CD14-positive monocyte (primary cell): ENCODE measurements at regions not wholly inside any gene's neighbourhood (a gene's known extent, or its start where the extent isn't known, plus 50 kb on each side); places are given as distances from the start of the nearest gene placed in this dataset.

Experiments used
- DNase-seq, 3 donors: peaks; one replicate each; pipeline ENCODE4 v3.0.0-alpha.2; 2011 to 2022
- H2AFZ ChIP-seq: 2 replicates; pipeline ENCODE4 v1.6.0; 2012; ENCODE audit warnings: mild to moderate bottlenecking, low read depth, low read length, inconsistent platforms; ENCODE audit not compliant: insufficient read depth, poor library complexity, severe bottlenecking
- H3K27ac ChIP-seq, 2 donors: 1 replicate in 1 of 2; 2 replicates in 1 of 2; pipeline ENCODE4 v1.5.1; 2012 to 2013; ENCODE audit warnings: low read length in 2 of 2, control low read depth in 1 of 2, inconsistent platforms in 1 of 2, low read depth in 1 of 2, mild to moderate bottlenecking in 1 of 2
- H3K27me3 ChIP-seq, 2 donors: one replicate each; pipeline versions ENCODE4 v1.6.0 to v1.6.1; 2011 to 2013; ENCODE audit warnings: low read length in 2 of 2; ENCODE audit not compliant: control insufficient read depth in 2 of 2, insufficient read depth in 2 of 2
- H3K36me3 ChIP-seq, 2 donors: replicated peaks in 1 of 2; 1 replicate in 1 of 2; 2 replicates in 1 of 2; pipeline versions ENCODE4 v1.5.1 to v1.6.1; 2012 to 2013; ENCODE audit warnings: low read length in 2 of 2, control low read depth in 1 of 2, inconsistent platforms in 1 of 2, mild to moderate bottlenecking in 1 of 2; ENCODE audit not compliant: insufficient read depth in 2 of 2, control insufficient read depth in 1 of 2
- H3K4me1 ChIP-seq, 2 donors: 1 replicate in 1 of 2; 2 replicates in 1 of 2; pipeline versions ENCODE4 v1.5.1 to v1.6.1; 2012 to 2013; ENCODE audit warnings: low read length in 2 of 2, control low read depth in 1 of 2, inconsistent platforms in 1 of 2, mild to moderate bottlenecking in 1 of 2, moderate library complexity in 1 of 2; ENCODE audit not compliant: insufficient read depth in 2 of 2, control insufficient read depth in 1 of 2
- H3K4me2 ChIP-seq: replicated peaks from 2 replicates; pipeline ENCODE3; 2012; ENCODE audit warnings: low read length, moderate library complexity, mild to moderate bottlenecking; ENCODE audit not compliant: poor library complexity, severe bottlenecking; ENCODE audit errors: extremely low read depth
- H3K4me3 ChIP-seq, 3 experiments: fragments of 200-600 bp in 1 of 3; sonication (generic) in 1 of 3; replicated peaks in 1 of 3; 1 replicate in 2 of 3; 2 replicates in 1 of 3; pipeline ENCODE4 v1.5.1; 2011 to 2013; ENCODE audit warnings: low read length in 3 of 3, mild to moderate bottlenecking in 3 of 3, control low read depth in 2 of 3, low read depth in 2 of 3, inconsistent platforms in 1 of 3, moderate library complexity in 1 of 3
- H3K79me2 ChIP-seq: 2 replicates; pipeline ENCODE4 v1.6.0; 2012; ENCODE audit warnings: mild to moderate bottlenecking, control low read depth, inconsistent platforms, low read length, moderate library complexity; ENCODE audit not compliant: insufficient read depth
- H3K9ac ChIP-seq: 2 replicates; pipeline ENCODE4 v1.6.0; 2017; ENCODE audit warnings: low read length, mild to moderate bottlenecking; ENCODE audit not compliant: insufficient read depth, poor library complexity, severe bottlenecking
- H3K9me3 ChIP-seq, 2 donors: replicated peaks in 1 of 2; 1 replicate in 1 of 2; 2 replicates in 1 of 2; pipeline versions ENCODE4 v1.5.1 to v1.6.1; 2012 to 2013; ENCODE audit warnings: low read length in 2 of 2, control low read depth in 1 of 2; ENCODE audit not compliant: control insufficient read depth in 1 of 2, insufficient read depth in 1 of 2
- H4K20me1 ChIP-seq: 2 replicates; pipeline ENCODE4 v1.6.0; 2012; ENCODE audit warnings: mild to moderate bottlenecking, low read length, control low read depth, moderate library complexity; ENCODE audit not compliant: insufficient read depth
- H3K27ac Mint-ChIP-seq, 7 donors: one replicate each; pipeline ENCODE4 v1.8.0; 2020; ENCODE audit warnings: mild to moderate bottlenecking in 7 of 7, mixed read lengths in 7 of 7, moderate library complexity in 6 of 7, inconsistent platforms in 2 of 7
- H3K27me3 Mint-ChIP-seq, 3 donors: one replicate each; pipeline ENCODE4 v1.8.0; 2021 to 2022; ENCODE audit warnings: low read depth in 3 of 3, mild to moderate bottlenecking in 3 of 3, mixed read lengths in 3 of 3, moderate library complexity in 3 of 3, inconsistent platforms in 1 of 3
- H3K36me3 Mint-ChIP-seq, 2 donors: one replicate each; pipeline ENCODE4 v1.8.0; 2020; ENCODE audit warnings: mixed read lengths in 2 of 2, inconsistent platforms in 1 of 2, mild to moderate bottlenecking in 1 of 2
- H3K4me1 Mint-ChIP-seq: one replicate; pipeline ENCODE4 v1.8.0; 2020; ENCODE audit warnings: mild to moderate bottlenecking, mixed read lengths
- H3K4me3 Mint-ChIP-seq, 2 donors: one replicate each; pipeline ENCODE4 v1.8.0; 2020; ENCODE audit warnings: mild to moderate bottlenecking in 2 of 2, mixed read lengths in 2 of 2, moderate library complexity in 1 of 2
- H3K9me3 Mint-ChIP-seq, 7 donors: one replicate each; pipeline ENCODE4 v1.8.0; 2020 to 2022; ENCODE audit warnings: mixed read lengths in 7 of 7, mild to moderate bottlenecking in 6 of 7, moderate library complexity in 6 of 7, inconsistent platforms in 2 of 7
- WGBS: methylation state at CpG from one replicate; pipeline ENCODE4 v1.1.5; 2013; ENCODE audit warnings: missing lambda C conversion rate; ENCODE audit not compliant: insufficient coverage; 5-methylcytosine and 5-hydroxymethylcytosine counted together
- intact Hi-C, 2 donors: fragments of 100-400 bp; cut with micrococcal nuclease; formaldehyde crosslinking; loops; one replicate each; pipeline versions ENCODE4 v1.15.0 to v1.15.1; 2023
- TF ChIP-seq, protein P1 (sequence below): fragments of 200-600 bp; IDR thresholded peaks from one replicate; pipeline ENCODE4 v1.8.0; 2022; ENCODE audit warnings: antibody characterized with exemption, mild to moderate bottlenecking

DNA sequence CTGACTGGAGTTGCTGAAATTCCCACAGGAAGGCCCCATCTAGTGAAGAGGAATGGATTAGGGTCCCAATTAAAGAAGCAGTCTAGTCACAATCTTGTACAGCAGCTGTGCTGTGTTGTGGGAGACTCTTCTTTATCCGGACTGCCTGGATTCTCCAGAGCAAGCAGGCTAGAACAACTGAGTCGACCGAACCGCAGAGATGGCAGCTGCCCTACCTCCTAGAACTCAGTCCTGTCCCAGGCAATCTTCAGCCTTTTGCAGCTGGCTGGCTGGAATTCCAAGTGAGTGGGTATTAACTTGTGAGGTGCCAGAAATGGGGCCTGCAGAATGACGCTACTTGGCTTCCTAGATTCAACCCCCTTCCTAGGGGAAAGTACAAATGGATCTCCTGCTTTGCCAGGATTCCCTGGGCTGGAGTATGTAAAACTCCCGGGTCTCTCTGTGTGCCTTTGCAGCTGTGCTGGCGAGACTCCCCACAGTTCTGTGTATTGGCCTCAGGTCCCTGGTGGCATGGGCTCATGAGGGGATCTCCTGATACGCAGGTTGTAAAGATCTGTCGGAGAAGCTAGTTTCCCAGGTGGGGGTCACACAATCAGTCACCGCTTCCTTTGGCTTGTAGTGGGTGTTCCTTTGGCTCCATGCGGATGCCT is 1952.6 kb upstream of the LRRTM1 start:
- intact Hi-C loops, result no loop called here
- 94% methylated on average over 3 of the region's 11 CpGs for WGBS
- no peak overlapping the region for H3K9ac ChIP-seq
- Mint-ChIP-seq H3K9me3 (peaks cover 5 to 26% (median 15%) of the 10 kb centered on the region in 7 donors), H3K27ac (no peak overlapping the region), H3K4me3 (no peak overlapping the region), H3K4me1 (no peaks in the 10 kb centered on the region), H3K36me3 (no peaks in the 10 kb centered on the region), H3K27me3 (no peaks in the 10 kb centered on the region)
- no peak overlapping the region for H3K27ac ChIP-seq
- no peaks in the 10 kb centered on the region for H3K27me3 ChIP-seq
- H4K20me1 ChIP-seq, result no peaks in the 10 kb centered on the region
- no peaks in the 10 kb centered on the region for H3K36me3 ChIP-seq
- no peaks in the 10 kb centered on the region for H3K4me1 ChIP-seq
- no peaks in the 10 kb centered on the region for H3K79me2 ChIP-seq
- H3K4me2 ChIP-seq, result no peak overlapping the region
- no peak overlapping the region for H3K4me3 ChIP-seq
- TF ChIP-seq, protein P1, sequence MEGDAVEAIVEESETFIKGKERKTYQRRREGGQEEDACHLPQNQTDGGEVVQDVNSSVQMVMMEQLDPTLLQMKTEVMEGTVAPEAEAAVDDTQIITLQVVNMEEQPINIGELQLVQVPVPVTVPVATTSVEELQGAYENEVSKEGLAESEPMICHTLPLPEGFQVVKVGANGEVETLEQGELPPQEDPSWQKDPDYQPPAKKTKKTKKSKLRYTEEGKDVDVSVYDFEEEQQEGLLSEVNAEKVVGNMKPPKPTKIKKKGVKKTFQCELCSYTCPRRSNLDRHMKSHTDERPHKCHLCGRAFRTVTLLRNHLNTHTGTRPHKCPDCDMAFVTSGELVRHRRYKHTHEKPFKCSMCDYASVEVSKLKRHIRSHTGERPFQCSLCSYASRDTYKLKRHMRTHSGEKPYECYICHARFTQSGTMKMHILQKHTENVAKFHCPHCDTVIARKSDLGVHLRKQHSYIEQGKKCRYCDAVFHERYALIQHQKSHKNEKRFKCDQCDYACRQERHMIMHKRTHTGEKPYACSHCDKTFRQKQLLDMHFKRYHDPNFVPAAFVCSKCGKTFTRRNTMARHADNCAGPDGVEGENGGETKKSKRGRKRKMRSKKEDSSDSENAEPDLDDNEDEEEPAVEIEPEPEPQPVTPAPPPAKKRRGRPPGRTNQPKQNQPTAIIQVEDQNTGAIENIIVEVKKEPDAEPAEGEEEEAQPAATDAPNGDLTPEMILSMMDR, result no peak
- peaks cover 17 to 26% of the 10 kb centered on the region in 2 donors for H3K9me3 ChIP-seq
- no peak for DNase-seq
- H2AFZ ChIP-seq, result no peak overlapping the region

GRCh38 chr2:82256288-82256687 is 1951.7 kb upstream of the LRRTM1 start:
- Histone ChIP-seq H3K27me3 (no peaks in the 10 kb centered on the region), H3K4me1 (no peaks in the 10 kb centered on the region), H3K36me3 (no peaks in the 10 kb centered on the region), H4K20me1 (no peaks in the 10 kb centered on the region), H3K4me2 (no peak overlapping the region), H3K9me3 (peaks cover 17 to 26% of the 10 kb centered on the region in 2 donors), H3K27ac (no peak overlapping the region), H2AFZ (no peak overlapping the region), H3K79me2 (no peaks in the 10 kb centered on the region), H3K9ac (no peak overlapping the region), H3K4me3 (no peak overlapping the region)
- Mint-ChIP-seq H3K27ac (no peak overlapping the region), H3K4me3 (no peak overlapping the region), H3K4me1 (no peaks in the 10 kb centered on the region), H3K36me3 (no peaks in the 10 kb centered on the region), H3K27me3 (no peaks in the 10 kb centered on the region), H3K9me3 (peaks cover 6 to 26% (median 13%) of the 10 kb centered on the region in 7 donors)
- no peak for DNase-seq
- intact Hi-C loops, result no loop called here
- TF ChIP-seq, protein P1, result no peak
- 83% methylated on average over 1 of the region's 3 CpGs for WGBS
